GM21529 (cell line): ENCODE measurements at regions not wholly inside any gene's neighbourhood (a gene's known extent, or its start where the extent isn't known, plus 50 kb on each side); places are given as distances from the start of the nearest gene placed in this dataset.
A peak's percentile ranks its signal among the peaks of the same experiment; 100 is the strongest.
"Not testable (repeated sequence)": the region's sequence is repeated elsewhere in the genome, so short reads cannot be mapped to it uniquely, and the experiment has no call there.

ENCODE experiments used
- ATAC-seq: cut with Tn5 transposase; IDR thresholded peaks from one replicate; pipeline ENCODE4 v1.9.1; 2021; ENCODE audit not compliant: unreplicated experiment

GRCh38 chr1:58201492-58202106 lies 344.9 kb downstream of the OMA1 start:
- no peak for ATAC-seq

DNA sequence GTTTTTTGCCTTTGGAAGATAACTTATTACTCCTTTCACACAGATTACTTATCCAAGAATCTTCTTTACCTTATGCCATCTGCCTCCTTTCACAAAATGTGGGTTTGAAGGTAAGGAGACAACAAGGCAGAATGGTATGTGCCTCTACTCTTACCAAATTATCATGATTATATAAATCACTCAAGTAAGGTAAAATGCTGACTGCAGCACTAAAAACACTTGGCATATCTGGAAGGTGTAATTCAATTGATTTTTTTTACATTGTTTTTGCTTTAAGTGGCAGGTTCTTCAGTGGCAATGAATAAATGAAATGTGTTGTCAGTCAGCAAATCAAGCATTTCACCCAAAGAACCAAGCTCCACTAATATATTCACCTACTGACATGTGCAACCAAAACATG lies 346.1 kb downstream of the OMA1 start:
- no peak for ATAC-seq

- no peak for ATAC-seq
These were observed 348.7 kb downstream of the OMA1 start for GRCh38 chr1:58197811-58198210.

DNA sequence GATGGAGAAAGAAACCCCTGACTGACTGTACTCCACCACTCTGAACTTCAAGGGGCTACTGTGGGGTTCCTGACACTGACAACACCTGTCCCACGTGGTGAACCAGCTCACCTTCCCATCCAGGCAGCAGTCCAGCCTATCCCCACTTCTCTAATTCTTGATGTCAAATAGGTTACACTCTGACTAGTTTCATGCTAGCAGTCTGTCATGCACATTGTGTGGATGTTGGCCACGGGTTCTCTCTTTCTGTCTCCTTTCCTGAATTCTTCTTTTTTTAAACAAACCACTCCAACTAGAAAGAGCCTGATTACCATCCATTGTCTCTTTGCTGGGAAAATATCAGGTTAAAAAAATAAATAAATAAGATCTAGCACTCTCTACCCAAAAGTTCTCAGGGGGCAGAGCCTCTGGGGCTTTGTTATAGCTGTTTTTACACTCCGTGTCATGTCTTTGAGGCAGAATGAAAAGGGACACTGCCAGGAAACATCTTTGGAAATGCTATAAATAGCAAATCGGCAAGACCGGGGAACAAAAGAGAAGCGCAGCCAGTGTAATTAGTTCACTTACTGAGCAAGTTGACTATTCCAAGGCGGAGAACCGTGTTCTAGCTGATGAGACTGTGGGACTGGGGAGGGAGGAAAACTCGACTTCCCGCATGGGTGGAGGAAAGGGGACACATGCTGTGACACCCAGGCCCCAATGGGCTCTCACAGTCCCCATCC lies 356.1 kb downstream of the OMA1 start:
- ATAC-seq: no peak

GRCh38 chr1:58189453-58189852 lies 357.1 kb downstream of the OMA1 start:
- ATAC-seq: no peak

GRCh38 chr1:58183286-58183685 lies 363.2 kb downstream of the OMA1 start:
- no peak for ATAC-seq

GRCh38 chr1:58180537-58180936 lies 366.0 kb downstream of the OMA1 start:
- ATAC-seq: no peak

DNA sequence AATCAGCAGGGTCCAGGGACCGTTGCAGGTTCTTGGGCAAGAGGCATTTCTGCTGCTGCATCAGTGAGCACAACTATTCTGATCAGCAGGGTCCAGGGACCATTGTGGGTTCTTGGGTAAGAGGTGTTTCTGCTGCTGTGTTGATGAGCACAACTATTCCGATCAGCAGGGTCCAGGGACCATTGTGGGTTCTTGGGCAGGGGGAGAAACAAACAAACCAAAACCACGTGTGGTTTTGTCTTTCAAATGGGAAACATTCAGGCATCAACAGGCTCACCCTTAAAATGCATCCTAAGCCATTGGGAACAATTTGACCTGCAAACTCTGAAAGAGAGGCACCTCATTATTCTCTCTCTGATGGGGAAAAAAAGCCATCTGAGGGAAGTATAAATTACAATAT lies 377.4 kb downstream of the OMA1 start:
- ATAC-seq: not testable (repeated sequence)

DNA sequence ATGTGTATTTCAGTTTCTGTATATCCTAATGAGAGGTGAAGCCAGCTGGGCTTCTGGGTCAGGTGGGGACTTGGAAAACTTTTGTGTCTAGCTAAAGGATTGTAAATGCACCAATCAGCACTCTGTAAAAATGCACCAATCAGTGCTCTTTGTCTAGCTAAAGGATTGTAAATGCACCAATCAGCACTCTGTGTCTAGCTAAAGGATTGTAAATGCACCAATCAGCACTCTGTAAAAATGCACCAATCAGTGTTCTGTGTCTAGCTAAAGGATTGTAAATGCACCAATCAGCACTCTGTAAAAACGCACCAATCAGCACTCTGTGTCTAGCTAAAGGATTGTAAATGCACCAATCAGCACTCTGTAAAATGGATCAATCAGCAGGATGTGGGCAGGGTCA lies 379.4 kb downstream of the OMA1 start:
- ATAC-seq: not testable (repeated sequence)

- ATAC-seq: no peak
These were observed 380.1 kb downstream of the OMA1 start for GRCh38 chr1:58166417-58166816.

GRCh38 chr1:58165073-58165472 lies 381.5 kb downstream of the OMA1 start:
- peak; percentile 49 for ATAC-seq

- ATAC-seq: no peak
These were observed 383.5 kb downstream of the OMA1 start for GRCh38 chr1:58162952-58163550.

- ATAC-seq: no peak
These were observed 387.1 kb downstream of the OMA1 start for GRCh38 chr1:58159434-58159830.

- ATAC-seq: no peak
These were observed 387.8 kb downstream of the OMA1 start for GRCh38 chr1:58158506-58159433.

DNA sequence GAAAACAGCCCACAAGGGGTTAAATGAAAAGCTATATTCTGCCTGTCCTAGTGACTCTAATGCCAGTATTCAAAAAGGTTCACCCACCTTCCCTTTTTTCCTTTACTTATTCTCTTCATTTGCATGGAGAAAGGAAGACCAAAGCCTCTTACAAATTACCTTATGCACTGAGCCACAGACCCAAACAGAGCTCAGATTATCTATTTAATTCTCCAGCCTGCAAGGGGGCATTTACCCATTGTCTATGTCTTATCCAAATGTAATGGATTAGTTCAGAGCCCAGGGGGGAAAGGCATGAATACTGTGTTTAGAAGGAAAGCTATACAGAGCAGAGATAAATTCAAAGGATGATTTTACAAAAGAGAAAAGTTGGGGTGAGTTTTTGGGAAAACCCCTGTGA lies 388.5 kb downstream of the OMA1 start:
- ATAC-seq: no peak

- no peak for ATAC-seq
These were observed 389.3 kb downstream of the OMA1 start for GRCh38 chr1:58157256-58157655.

DNA sequence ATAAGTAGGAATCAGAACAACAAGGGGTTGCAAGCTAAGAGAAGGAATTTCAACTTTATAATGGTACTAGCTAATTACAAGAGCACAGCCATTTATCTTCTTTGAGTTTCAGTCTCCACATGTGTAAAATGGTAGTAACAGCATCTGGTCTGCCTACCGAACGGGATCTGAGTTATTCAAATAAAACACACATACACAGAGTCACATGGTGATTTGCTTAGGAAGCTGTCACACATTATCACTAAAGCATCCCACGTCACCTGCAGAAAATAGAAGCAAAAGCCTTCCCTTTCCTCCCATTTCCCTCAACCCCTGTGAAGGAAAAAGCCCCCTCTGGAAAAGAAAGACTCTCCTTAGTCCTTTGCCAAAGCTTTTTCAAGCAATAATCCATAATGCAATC lies 389.7 kb downstream of the OMA1 start:
- ATAC-seq: no peak

- ATAC-seq: no peak
These were observed 390.4 kb downstream of the OMA1 start for GRCh38 chr1:58156124-58156468.

DNA sequence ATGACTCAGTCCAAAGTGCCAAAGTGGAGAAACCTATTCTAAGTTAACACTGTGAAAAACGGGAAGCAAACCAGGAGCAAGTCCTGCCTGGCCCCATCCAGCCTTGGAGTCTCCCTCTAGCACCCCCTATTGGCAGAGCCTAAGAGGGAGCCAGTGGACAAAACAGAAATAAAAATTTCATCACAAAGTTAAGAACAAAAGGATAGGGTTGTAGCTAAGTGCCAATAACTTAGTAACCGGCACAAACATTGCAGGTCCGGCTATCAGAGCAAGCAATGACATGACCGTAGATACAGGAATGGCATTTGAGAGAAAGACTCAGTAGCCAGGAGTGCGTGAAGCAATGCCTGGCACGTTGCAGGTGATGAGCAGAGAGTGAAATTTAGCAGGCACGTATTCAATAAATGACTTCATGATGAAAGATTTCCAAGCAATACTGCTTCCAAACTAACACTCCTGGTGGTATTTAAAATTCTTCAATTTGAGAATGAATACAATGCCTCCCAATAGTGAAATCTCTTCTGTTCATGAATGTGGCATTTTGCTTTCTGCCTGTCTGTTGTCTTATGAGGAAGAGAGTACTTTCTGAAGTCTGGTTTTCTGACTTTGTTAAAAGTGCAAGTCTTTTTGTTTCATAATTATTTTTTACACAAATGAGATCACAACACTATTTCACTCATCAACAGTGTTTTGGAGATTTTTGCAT lies 391.0 kb downstream of the OMA1 start:
- ATAC-seq: no peak

- ATAC-seq: no peak
These were observed 392.3 kb downstream of the OMA1 start for GRCh38 chr1:58154256-58154655.

DNA sequence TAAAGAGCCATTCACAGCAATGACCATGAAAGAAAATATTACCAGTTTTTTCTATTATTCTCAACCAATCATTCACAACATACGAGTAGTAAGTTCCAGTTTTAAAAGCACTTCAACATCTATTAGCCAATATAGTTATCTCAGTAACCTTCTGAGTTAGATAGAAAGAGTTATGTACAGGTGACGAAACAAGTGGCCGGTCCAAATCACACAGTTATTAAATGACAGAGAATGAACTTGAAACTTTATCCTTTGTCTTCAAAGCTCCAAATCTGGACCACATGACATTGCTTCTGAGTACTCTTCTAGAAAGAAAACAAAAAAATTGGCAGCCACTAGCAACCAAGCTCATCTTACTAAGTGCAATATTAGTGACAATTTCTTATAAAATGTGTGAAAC lies 393.8 kb downstream of the OMA1 start:
- ATAC-seq: no peak
